ENCODE measurements at regions not wholly inside any gene's neighbourhood (a gene's known extent, or its start where the extent isn't known, plus 50 kb on each side); places are given as distances from the start of the nearest gene placed in this dataset.
"Not testable (repeated sequence)": the region's sequence is repeated elsewhere in the genome, so short reads cannot be mapped to it uniquely, and the experiment has no call there.

GRCh38 chr15:98089352-98089751, 128.8 kb downstream of the ARRDC4 start:
- DNase-seq, result not testable (repeated sequence)

- DNase-seq, result not testable (repeated sequence)
Measured at GRCh38 chr15:98097986-98098385, 137.5 kb downstream of the ARRDC4 start.

GRCh38 chr15:98100606-98101005, 140.1 kb downstream of the ARRDC4 start:
- not testable (repeated sequence) for DNase-seq

- no peak for DNase-seq
Measured at GRCh38 chr15:98103570-98103969, 143.1 kb downstream of the ARRDC4 start.

GRCh38 chr15:98104386-98105151, 144.1 kb downstream of the ARRDC4 start:
- DNase-seq, result not testable (repeated sequence)

GRCh38 chr15:98106615-98107194, 146.2 kb downstream of the ARRDC4 start:
- DNase-seq, result not testable (repeated sequence)

GRCh38 chr15:98111806-98112205, 151.3 kb downstream of the ARRDC4 start:
- no peak for DNase-seq

- no peak for DNase-seq
Measured at GRCh38 chr15:98113327-98113726, 152.8 kb downstream of the ARRDC4 start.

GRCh38 chr15:98120561-98120960, 160.1 kb downstream of the ARRDC4 start:
- no peak for DNase-seq

GRCh38 chr15:98121536-98121935, 161.0 kb downstream of the ARRDC4 start:
- DNase-seq, result no peak

GRCh38 chr15:98121957-98122356, 161.5 kb downstream of the ARRDC4 start:
- DNase-seq, result no peak

GRCh38 chr15:98123297-98123696, 162.8 kb downstream of the ARRDC4 start:
- no peak for DNase-seq

- no peak for DNase-seq
Measured at GRCh38 chr15:98123834-98124233, 163.3 kb downstream of the ARRDC4 start.

- no peak for DNase-seq
Measured at GRCh38 chr15:98124581-98124980, 164.1 kb downstream of the ARRDC4 start.

- no peak for DNase-seq
Measured at GRCh38 chr15:98126326-98127085, 166.0 kb downstream of the ARRDC4 start.

GRCh38 chr15:98127586-98127985, 167.1 kb downstream of the ARRDC4 start:
- DNase-seq, result no peak

- DNase-seq, result no peak
Measured at GRCh38 chr15:98131924-98132323, 171.4 kb downstream of the ARRDC4 start.

GRCh38 chr15:98134905-98135304, 174.4 kb downstream of the ARRDC4 start:
- no peak for DNase-seq

GRCh38 chr15:98138910-98139309, 178.4 kb downstream of the ARRDC4 start:
- DNase-seq, result no peak

GRCh38 chr15:98139337-98139736, 178.8 kb downstream of the ARRDC4 start:
- no peak for DNase-seq

GRCh38 chr15:98142572-98142971, 182.1 kb downstream of the ARRDC4 start:
- DNase-seq, result no peak

GRCh38 chr15:98143116-98143515, 182.6 kb downstream of the ARRDC4 start:
- no peak for DNase-seq

- DNase-seq, result no peak
Measured at GRCh38 chr15:98144388-98144787, 183.9 kb downstream of the ARRDC4 start.
